GM23338 (cell line): ENCODE measurements at regions not wholly inside any gene's neighbourhood (a gene's known extent, or its start where the extent isn't known, plus 50 kb on each side); places are given as distances from the start of the nearest gene placed in this dataset.

Source experiments
- ATAC-seq: fragments of 200-7000 bp; cut with Tn5 transposase; 3 replicates; pipeline ENCODE4 v1.9.1; 2020
- DNase-seq: peaks from one replicate; pipeline ENCODE4 v3.0.0-alpha.2; 2015; ENCODE audit warnings: low spot score
- H2AFZ ChIP-seq: fragments of 200-600 bp; sonication (generic); 2 replicates; pipeline ENCODE4 v1.8.0; 2016; ENCODE audit warnings: antibody characterized with exemption, mild to moderate bottlenecking, moderate library complexity
- H3F3A ChIP-seq: fragments of 200-600 bp; sonication (generic); replicated peaks from 2 replicates; pipeline ENCODE4 v1.8.0; 2017; ENCODE audit warnings: antibody characterized with exemption, mixed run types, low read depth
- H3K27ac ChIP-seq: fragments of 200-600 bp; sonication (generic); 2 replicates; pipeline ENCODE4 v1.6.1; 2016; ENCODE audit warnings: low read depth
- H3K27me3 ChIP-seq: fragments of 200-600 bp; sonication (generic); 2 replicates; pipeline ENCODE4 v1.8.0; 2016; ENCODE audit warnings: mild to moderate bottlenecking, mixed run types, moderate library complexity; ENCODE audit not compliant: insufficient read depth
- H3K36me3 ChIP-seq: fragments of 200-600 bp; sonication (generic); 2 replicates; pipeline ENCODE4 v1.8.0; 2016; ENCODE audit warnings: mild to moderate bottlenecking; ENCODE audit not compliant: insufficient read depth
- H3K4me1 ChIP-seq: fragments of 200-600 bp; sonication (generic); 2 replicates; pipeline ENCODE4 v1.8.0; 2016; ENCODE audit warnings: mild to moderate bottlenecking, moderate library complexity; ENCODE audit not compliant: insufficient read depth
- H3K4me2 ChIP-seq: fragments of 200-600 bp; sonication (generic); 2 replicates; pipeline ENCODE4 v1.7.1; 2017; ENCODE audit warnings: mixed run types
- H3K4me3 ChIP-seq: fragments of 200-600 bp; sonication (generic); 2 replicates; pipeline ENCODE4 v1.6.1; 2016; ENCODE audit warnings: mixed run types
- H3K79me2 ChIP-seq: fragments of 200-600 bp; sonication (generic); replicated peaks from 2 replicates; pipeline ENCODE4 v1.8.0; 2017; ENCODE audit warnings: mild to moderate bottlenecking; ENCODE audit not compliant: insufficient read depth
- H3K9me2 ChIP-seq: fragments of 200-600 bp; sonication (generic); 2 replicates; pipeline ENCODE4 v1.8.0; 2017; ENCODE audit not compliant: insufficient read depth
- H4K20me1 ChIP-seq: fragments of 200-600 bp; sonication (generic); replicated peaks from 2 replicates; pipeline ENCODE4 v1.8.0; 2017; ENCODE audit warnings: mild to moderate bottlenecking; ENCODE audit not compliant: insufficient read depth
- H3K27ac Mint-ChIP-seq: 2 replicates; pipeline ENCODE4 v1.8.0; 2020; ENCODE audit warnings: inconsistent platforms, mild to moderate bottlenecking, moderate library complexity, mixed read lengths
- H3K27me3 Mint-ChIP-seq: 3 replicates; pipeline ENCODE4 v1.8.0; 2022; ENCODE audit warnings: low read depth, mild to moderate bottlenecking, moderate library complexity, mixed read lengths, inconsistent platforms; ENCODE audit not compliant: insufficient read depth, poor library complexity
- H3K36me3 Mint-ChIP-seq: 3 replicates; pipeline ENCODE4 v1.8.0; 2021; ENCODE audit warnings: low read depth, mild to moderate bottlenecking, inconsistent platforms, moderate library complexity, mixed read lengths
- H3K4me1 Mint-ChIP-seq: 3 replicates; pipeline ENCODE4 v1.8.0; 2020; ENCODE audit warnings: mild to moderate bottlenecking, inconsistent platforms, mixed read lengths
- H3K4me3 Mint-ChIP-seq: 3 replicates; pipeline ENCODE4 v1.8.0; 2021; ENCODE audit warnings: moderate library complexity, mild to moderate bottlenecking, inconsistent platforms, mixed read lengths
- H3K9me3 Mint-ChIP-seq: 3 replicates; pipeline ENCODE4 v1.8.0; 2020; ENCODE audit warnings: moderate library complexity, mild to moderate bottlenecking, inconsistent platforms, mixed read lengths
- CREB1 ChIP-seq: fragments of 250-450 bp; sonication (Bioruptor Pico); IDR thresholded peaks from 2 replicates; pipeline ENCODE4 v1.5.0; 2020; ENCODE audit warnings: low read depth, mild to moderate bottlenecking, moderate library complexity
- CTCF ChIP-seq, 2 experiments: fragments of 200-600 bp in 1 of 2; sonication (generic) in 1 of 2; conservative IDR thresholded peaks; 2 replicates each; pipeline versions ENCODE4 v1.5.1 to v1.6.1; 2016 to 2017; ENCODE audit warnings: antibody characterized with exemption in 2 of 2, low read depth in 2 of 2, mild to moderate bottlenecking in 2 of 2, moderate library complexity in 1 of 2
- ETS1 ChIP-seq: IDR thresholded peaks from 2 replicates; pipeline ENCODE4 v1.6.1; 2016; ENCODE audit warnings: antibody characterized with exemption
- EZH2 ChIP-seq: fragments of 200-600 bp; sonication (generic); IDR thresholded peaks from one replicate; pipeline ENCODE4 v1.8.0; 2017; ENCODE audit warnings: antibody characterized with exemption, mild to moderate bottlenecking, low read depth; ENCODE audit not compliant: unreplicated experiment
- EZH2phosphoT487 ChIP-seq: fragments of 200-600 bp; sonication (generic); IDR thresholded peaks from one replicate; pipeline ENCODE4 v1.8.1; 2018; ENCODE audit warnings: antibody characterized with exemption; ENCODE audit not compliant: unreplicated experiment
- JUNB ChIP-seq: IDR thresholded peaks from one replicate; pipeline ENCODE4 v1.6.1; 2016; ENCODE audit warnings: antibody characterized with exemption; ENCODE audit not compliant: unreplicated experiment
- NANOG ChIP-seq: IDR thresholded peaks from 2 replicates; pipeline ENCODE4 v1.6.1; 2016; ENCODE audit warnings: antibody characterized with exemption, borderline replicate concordance
- POLR2AphosphoS5 ChIP-seq: IDR thresholded peaks from 2 replicates; pipeline ENCODE4 v1.6.1; 2016; ENCODE audit warnings: antibody characterized with exemption, low read depth
- REST ChIP-seq: IDR thresholded peaks from one replicate; pipeline ENCODE4 v1.6.1; 2018; ENCODE audit warnings: antibody characterized with exemption; ENCODE audit not compliant: unreplicated experiment
- STAT1 ChIP-seq: IDR thresholded peaks from one replicate; pipeline ENCODE4 v1.6.1; 2016; ENCODE audit warnings: antibody characterized with exemption; ENCODE audit not compliant: unreplicated experiment
- ZNF114 ChIP-seq: fragments of 250-450 bp; sonication (Bioruptor Pico); IDR thresholded peaks from 2 replicates; pipeline ENCODE4 v1.5.0; 2020; ENCODE audit warnings: mild to moderate bottlenecking, moderate library complexity
- ZNF331 ChIP-seq: fragments of 250-450 bp; sonication (Bioruptor Pico); IDR thresholded peaks from 2 replicates; pipeline ENCODE4 v1.5.0; 2020; ENCODE audit warnings: low read depth, mild to moderate bottlenecking, moderate library complexity
- TF ChIP-seq, protein P1 (sequence below): fragments of 250-450 bp; sonication (Bioruptor Pico); IDR thresholded peaks from 2 replicates; pipeline ENCODE4 v1.5.0; 2020; ENCODE audit warnings: mild to moderate bottlenecking, moderate library complexity

DNA sequence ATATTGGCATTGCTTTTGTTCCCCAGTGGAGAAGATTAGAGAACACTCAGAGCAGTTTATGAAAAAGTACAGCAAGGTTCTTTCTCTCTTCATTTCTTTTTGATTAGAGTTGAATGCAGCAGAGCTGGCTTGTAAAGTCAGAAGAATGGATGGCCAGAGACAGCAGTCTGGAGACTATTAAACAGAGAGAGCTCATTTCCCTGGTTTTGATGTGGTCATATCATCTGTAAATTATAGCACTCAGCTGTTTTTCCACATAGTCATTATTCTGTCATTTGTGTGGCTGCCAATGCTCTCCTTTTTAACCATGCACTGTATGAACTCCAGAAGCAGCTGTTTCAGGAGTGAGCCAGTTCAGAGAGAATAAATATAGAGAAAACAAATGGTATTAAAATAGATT is 177.4 kb upstream of the CRBN start:
- no peaks in the 10 kb centered on the region for H4K20me1 ChIP-seq
- no peaks in the 10 kb centered on the region for H3K79me2 ChIP-seq
- H3K9me3 Mint-ChIP-seq: peaks cover 97% of the 10 kb centered on the region
- ATAC-seq (no peak), DNase-seq (no peak)
- no peak overlapping the region for H3K27ac Mint-ChIP-seq
- no peaks in the 10 kb centered on the region for H3K36me3 ChIP-seq
- H3K4me1 Mint-ChIP-seq: no peaks in the 10 kb centered on the region
- H3K9me2 ChIP-seq: no peaks in the 10 kb centered on the region
- H3K27me3 ChIP-seq: no peaks in the 10 kb centered on the region
- H3K4me2 ChIP-seq: no peak overlapping the region
- no peaks in the 10 kb centered on the region for H3K4me1 ChIP-seq
- H3K36me3 Mint-ChIP-seq: peaks cover 26% of the 10 kb centered on the region; the same call in 2 of the 3 replicates
- H2AFZ ChIP-seq: no peak overlapping the region
- TF ChIP-seq REST (no peak), NANOG (no peak), ZNF331 (CRISPR knock-in tag) (no peak), EZH2phosphoT487 (no peak), CREB1 (no peak), POLR2AphosphoS5 (no peak), JUNB (no peak), STAT1 (no peak), ZNF114 (no peak), ETS1 (no peak), CTCF (conservative IDR thresholded peaks at IDR 0.05; ENCODE audit: low read depth in 2 of 2) (no peak), EZH2 (no peak)
- TF ChIP-seq, protein P1, sequence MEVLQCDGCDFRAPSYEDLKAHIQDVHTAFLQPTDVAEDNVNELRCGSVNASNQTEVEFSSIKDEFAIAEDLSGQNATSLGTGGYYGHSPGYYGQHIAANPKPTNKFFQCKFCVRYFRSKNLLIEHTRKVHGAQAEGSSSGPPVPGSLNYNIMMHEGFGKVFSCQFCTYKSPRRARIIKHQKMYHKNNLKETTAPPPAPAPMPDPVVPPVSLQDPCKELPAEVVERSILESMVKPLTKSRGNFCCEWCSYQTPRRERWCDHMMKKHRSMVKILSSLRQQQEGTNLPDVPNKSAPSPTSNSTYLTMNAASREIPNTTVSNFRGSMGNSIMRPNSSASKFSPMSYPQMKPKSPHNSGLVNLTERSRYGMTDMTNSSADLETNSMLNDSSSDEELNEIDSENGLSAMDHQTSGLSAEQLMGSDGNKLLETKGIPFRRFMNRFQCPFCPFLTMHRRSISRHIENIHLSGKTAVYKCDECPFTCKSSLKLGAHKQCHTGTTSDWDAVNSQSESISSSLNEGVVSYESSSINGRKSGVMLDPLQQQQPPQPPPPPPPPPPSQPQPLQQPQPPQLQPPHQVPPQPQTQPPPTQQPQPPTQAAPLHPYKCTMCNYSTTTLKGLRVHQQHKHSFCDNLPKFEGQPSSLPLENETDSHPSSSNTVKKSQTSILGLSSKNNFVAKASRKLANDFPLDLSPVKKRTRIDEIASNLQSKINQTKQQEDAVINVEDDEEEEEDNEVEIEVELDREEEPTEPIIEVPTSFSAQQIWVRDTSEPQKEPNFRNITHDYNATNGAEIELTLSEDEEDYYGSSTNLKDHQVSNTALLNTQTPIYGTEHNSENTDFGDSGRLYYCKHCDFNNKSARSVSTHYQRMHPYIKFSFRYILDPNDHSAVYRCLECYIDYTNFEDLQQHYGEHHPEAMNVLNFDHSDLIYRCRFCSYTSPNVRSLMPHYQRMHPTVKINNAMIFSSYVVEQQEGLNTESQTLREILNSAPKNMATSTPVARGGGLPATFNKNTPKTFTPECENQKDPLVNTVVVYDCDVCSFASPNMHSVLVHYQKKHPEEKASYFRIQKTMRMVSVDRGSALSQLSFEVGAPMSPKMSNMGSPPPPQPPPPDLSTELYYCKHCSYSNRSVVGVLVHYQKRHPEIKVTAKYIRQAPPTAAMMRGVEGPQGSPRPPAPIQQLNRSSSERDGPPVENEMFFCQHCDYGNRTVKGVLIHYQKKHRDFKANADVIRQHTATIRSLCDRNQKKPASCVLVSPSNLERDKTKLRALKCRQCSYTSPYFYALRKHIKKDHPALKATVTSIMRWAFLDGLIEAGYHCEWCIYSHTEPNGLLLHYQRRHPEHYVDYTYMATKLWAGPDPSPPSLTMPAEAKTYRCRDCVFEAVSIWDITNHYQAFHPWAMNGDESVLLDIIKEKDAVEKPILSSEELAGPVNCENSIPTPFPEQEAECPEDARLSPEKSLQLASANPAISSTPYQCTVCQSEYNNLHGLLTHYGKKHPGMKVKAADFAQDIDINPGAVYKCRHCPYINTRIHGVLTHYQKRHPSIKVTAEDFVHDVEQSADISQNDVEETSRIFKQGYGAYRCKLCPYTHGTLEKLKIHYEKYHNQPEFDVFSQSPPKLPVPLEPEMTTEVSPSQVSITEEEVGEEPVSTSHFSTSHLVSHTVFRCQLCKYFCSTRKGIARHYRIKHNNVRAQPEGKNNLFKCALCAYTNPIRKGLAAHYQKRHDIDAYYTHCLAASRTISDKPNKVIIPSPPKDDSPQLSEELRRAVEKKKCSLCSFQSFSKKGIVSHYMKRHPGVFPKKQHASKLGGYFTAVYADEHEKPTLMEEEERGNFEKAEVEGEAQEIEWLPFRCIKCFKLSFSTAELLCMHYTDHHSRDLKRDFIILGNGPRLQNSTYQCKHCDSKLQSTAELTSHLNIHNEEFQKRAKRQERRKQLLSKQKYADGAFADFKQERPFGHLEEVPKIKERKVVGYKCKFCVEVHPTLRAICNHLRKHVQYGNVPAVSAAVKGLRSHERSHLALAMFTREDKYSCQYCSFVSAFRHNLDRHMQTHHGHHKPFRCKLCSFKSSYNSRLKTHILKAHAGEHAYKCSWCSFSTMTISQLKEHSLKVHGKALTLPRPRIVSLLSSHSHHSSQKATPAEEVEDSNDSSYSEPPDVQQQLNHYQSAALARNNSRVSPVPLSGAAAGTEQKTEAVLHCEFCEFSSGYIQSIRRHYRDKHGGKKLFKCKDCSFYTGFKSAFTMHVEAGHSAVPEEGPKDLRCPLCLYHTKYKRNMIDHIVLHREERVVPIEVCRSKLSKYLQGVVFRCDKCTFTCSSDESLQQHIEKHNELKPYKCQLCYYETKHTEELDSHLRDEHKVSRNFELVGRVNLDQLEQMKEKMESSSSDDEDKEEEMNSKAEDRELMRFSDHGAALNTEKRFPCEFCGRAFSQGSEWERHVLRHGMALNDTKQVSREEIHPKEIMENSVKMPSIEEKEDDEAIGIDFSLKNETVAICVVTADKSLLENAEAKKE (CRISPR knock-in tag): no peak
- no peaks in the 10 kb centered on the region for H3F3A ChIP-seq
- no peak overlapping the region for H3K4me3 ChIP-seq
- H3K27ac ChIP-seq: no peak overlapping the region
- H3K4me3 Mint-ChIP-seq: no peak overlapping the region
- no peaks in the 10 kb centered on the region for H3K27me3 Mint-ChIP-seq
